ENCODE measurements at regions not wholly inside any gene's neighbourhood (a gene's known extent, or its start where the extent isn't known, plus 50 kb on each side); places are given as distances from the start of the nearest gene placed in this dataset.

DNA sequence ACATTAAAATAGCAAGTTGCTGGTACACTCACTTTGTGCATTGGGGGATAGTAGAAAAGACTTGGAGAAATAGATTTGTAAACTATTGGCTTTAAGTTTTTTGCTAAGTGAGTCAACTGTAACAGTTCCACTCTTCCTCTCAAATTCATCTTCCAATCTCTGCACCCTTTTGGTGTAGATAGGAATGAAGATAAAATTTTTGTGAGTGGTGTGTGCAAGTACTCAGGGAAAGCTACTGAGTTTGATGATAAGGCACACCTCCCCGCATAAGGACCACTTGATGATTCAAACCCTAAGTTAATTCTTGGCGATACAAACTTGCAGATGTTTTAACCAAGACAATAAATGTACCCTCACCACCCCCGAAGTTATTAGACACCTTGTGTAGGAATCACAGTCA, 168.3 kb upstream of the SLITRK1 start:
- TF ChIP-seq, protein P1, sequence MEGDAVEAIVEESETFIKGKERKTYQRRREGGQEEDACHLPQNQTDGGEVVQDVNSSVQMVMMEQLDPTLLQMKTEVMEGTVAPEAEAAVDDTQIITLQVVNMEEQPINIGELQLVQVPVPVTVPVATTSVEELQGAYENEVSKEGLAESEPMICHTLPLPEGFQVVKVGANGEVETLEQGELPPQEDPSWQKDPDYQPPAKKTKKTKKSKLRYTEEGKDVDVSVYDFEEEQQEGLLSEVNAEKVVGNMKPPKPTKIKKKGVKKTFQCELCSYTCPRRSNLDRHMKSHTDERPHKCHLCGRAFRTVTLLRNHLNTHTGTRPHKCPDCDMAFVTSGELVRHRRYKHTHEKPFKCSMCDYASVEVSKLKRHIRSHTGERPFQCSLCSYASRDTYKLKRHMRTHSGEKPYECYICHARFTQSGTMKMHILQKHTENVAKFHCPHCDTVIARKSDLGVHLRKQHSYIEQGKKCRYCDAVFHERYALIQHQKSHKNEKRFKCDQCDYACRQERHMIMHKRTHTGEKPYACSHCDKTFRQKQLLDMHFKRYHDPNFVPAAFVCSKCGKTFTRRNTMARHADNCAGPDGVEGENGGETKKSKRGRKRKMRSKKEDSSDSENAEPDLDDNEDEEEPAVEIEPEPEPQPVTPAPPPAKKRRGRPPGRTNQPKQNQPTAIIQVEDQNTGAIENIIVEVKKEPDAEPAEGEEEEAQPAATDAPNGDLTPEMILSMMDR (conservative IDR thresholded peaks at IDR 0.05; ENCODE audit: low read depth, low read length), result no peak
- no peak for TF ChIP-seq EZH2 (IDR thresholded peaks at IDR 0.05; ENCODE audit: borderline replicate concordance, low read depth, low read length, poor library complexity, severe bottlenecking)
